ENCODE measurements at regions not wholly inside any gene's neighbourhood (a gene's known extent, or its start where the extent isn't known, plus 50 kb on each side); places are given as distances from the start of the nearest gene placed in this dataset.

DNA sequence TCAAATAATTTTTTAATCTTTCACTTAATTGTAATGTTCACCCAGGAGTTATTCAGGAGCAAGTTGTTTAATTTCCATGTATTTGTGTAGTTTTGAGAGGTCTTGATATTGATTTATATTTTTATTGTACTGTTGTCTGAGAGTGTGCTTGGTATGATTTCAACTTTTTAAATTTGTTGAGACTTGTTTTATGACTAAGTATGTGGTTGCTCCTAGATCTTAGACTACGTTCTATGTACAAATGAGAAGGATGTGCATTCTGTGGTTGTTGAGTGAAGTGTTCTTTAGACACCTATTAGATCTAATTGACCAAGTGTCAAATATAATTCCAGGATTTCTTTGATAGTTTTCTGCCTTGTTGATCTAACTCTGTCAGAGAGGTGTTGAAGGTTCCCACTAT is 353.3 kb upstream of the GNPDA2 start:
- H3K27ac ChIP-seq, result no peak overlapping the region
- TF ChIP-seq, protein P1, sequence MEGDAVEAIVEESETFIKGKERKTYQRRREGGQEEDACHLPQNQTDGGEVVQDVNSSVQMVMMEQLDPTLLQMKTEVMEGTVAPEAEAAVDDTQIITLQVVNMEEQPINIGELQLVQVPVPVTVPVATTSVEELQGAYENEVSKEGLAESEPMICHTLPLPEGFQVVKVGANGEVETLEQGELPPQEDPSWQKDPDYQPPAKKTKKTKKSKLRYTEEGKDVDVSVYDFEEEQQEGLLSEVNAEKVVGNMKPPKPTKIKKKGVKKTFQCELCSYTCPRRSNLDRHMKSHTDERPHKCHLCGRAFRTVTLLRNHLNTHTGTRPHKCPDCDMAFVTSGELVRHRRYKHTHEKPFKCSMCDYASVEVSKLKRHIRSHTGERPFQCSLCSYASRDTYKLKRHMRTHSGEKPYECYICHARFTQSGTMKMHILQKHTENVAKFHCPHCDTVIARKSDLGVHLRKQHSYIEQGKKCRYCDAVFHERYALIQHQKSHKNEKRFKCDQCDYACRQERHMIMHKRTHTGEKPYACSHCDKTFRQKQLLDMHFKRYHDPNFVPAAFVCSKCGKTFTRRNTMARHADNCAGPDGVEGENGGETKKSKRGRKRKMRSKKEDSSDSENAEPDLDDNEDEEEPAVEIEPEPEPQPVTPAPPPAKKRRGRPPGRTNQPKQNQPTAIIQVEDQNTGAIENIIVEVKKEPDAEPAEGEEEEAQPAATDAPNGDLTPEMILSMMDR (conservative IDR thresholded peaks at IDR 0.05), result no peak

DNA sequence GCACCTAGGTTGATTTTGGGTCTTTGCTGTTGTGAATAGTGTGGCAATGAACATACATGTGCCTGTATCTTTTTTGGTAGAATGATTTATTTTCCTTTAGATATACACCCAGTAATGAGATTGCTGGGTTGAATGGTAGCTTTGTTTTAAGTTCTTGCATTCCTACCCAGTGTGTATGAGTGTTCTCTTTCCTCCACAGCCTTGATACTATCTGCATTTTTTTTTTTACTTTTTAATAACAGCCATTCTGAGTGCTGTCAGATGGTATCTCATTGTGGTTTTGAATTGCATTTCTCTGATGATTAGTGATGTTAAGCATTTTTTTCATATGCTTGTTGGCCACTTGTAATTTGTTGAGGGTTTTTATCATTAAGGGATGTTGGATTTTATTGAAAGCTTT is 351.8 kb upstream of the GNPDA2 start:
- TF ChIP-seq, protein P1 (conservative IDR thresholded peaks at IDR 0.05), result no peak
- no peak overlapping the region for H3K27ac ChIP-seq

- TF ChIP-seq, protein P1 (conservative IDR thresholded peaks at IDR 0.05), result no peak
- peak overlapping the region; percentile 41 for H3K27ac ChIP-seq
These were observed 346.6 kb upstream of the GNPDA2 start for GRCh38 chr4:45072981-45073380.

- no peak overlapping the region for H3K27ac ChIP-seq
- TF ChIP-seq, protein P1 (conservative IDR thresholded peaks at IDR 0.05), result no peak
These were observed 338.4 kb upstream of the GNPDA2 start for GRCh38 chr4:45064741-45065140.

DNA sequence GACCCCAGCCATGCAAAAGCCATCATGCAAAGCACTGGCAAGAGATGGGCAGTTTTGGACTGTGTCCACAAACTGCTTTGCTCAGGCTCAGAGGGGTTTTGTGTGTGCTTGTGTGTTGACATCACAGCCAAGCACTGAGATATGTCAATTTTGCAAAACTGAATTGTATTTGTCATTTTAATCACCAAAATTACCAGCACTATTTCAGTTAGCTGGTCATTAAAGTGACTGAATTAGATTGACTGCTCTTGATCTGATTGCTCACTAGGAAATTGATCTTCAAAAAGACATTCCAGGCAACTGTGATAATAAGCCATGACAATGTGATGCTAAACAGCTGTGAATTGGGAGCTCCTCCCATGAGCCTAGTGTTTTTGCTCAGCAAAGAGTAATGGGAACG is 337.3 kb upstream of the GNPDA2 start:
- H3K27ac ChIP-seq, result no peak overlapping the region
- TF ChIP-seq, protein P1 (conservative IDR thresholded peaks at IDR 0.05), result no peak

- peak overlapping the region; percentile 17; the same call in 1 of the 2 replicates for H3K27ac ChIP-seq
- TF ChIP-seq, protein P1 (conservative IDR thresholded peaks at IDR 0.05), result no peak
These were observed 336.7 kb upstream of the GNPDA2 start for GRCh38 chr4:45062935-45063545.

DNA sequence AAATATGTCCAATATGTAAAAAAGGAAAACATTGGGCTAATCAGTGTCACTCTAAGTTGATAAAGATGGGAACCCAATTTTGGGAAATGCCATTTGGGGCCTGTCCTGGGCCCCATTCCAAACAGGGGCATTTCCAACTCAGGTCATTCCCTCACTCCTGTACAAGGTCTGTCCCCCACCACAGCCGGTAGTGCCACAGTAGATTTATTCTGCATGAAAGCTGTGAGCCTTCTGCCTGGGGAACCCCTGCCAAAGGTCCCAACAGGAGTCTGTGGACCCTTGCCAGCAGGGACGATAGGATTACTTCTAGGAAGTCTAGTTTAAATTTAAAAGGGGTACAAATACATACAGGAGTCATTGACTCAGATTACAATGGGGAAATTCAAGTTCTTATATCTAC is 317.6 kb upstream of the GNPDA2 start:
- no peak overlapping the region for H3K27ac ChIP-seq
- TF ChIP-seq, protein P1 (conservative IDR thresholded peaks at IDR 0.05), result no peak

All from VCaP (cell line).